Tibial nerve (tissue), 4 donors: ENCODE measurements at regions not wholly inside any gene's neighbourhood (a gene's known extent, or its start where the extent isn't known, plus 50 kb on each side); places are given as distances from the start of the nearest gene placed in this dataset.

Experiments
- CTCF ChIP-seq, 5 experiments: fragments of 200-600 bp in 3 of 5; fragments of 450-650 bp in 2 of 5; sonication (generic) in 3 of 5; IDR thresholded peaks; one replicate each; pipeline ENCODE4 v1.5.1; 2016 to 2019; ENCODE audit warnings: antibody characterized with exemption in 5 of 5, mild to moderate bottlenecking in 3 of 5, moderate library complexity in 2 of 5
- EP300 ChIP-seq, 2 donors: sonication (generic); formaldehyde crosslinking; IDR thresholded peaks; one replicate each; pipeline ENCODE4 v1.6.1; 2017; ENCODE audit warnings: antibody characterized with exemption in 2 of 2, mild to moderate bottlenecking in 1 of 2
- POLR2A ChIP-seq, 2 donors: fragments of 450-650 bp; IDR thresholded peaks; one replicate each; pipeline ENCODE4 v1.6.1; 2017; ENCODE audit warnings: antibody characterized with exemption in 2 of 2, mild to moderate bottlenecking in 2 of 2, moderate library complexity in 2 of 2

GRCh38 chr2:145015561-145015960 is 495.6 kb upstream of the ZEB2 start:
- TF ChIP-seq POLR2A (IDR thresholded peaks at IDR 0.05) (no peak), CTCF (IDR thresholded peaks at IDR 0.05) (no peak), EP300 (IDR thresholded peaks at IDR 0.05) (no peak)
